HG02623 (cell line): ENCODE measurements at regions not wholly inside any gene's neighbourhood (a gene's known extent, or its start where the extent isn't known, plus 50 kb on each side); places are given as distances from the start of the nearest gene placed in this dataset.

Experiments
- ATAC-seq: cut with Tn5 transposase; IDR thresholded peaks from one replicate; pipeline ENCODE4 v1.9.1; 2021; ENCODE audit warnings: moderate library complexity; ENCODE audit not compliant: unreplicated experiment

DNA sequence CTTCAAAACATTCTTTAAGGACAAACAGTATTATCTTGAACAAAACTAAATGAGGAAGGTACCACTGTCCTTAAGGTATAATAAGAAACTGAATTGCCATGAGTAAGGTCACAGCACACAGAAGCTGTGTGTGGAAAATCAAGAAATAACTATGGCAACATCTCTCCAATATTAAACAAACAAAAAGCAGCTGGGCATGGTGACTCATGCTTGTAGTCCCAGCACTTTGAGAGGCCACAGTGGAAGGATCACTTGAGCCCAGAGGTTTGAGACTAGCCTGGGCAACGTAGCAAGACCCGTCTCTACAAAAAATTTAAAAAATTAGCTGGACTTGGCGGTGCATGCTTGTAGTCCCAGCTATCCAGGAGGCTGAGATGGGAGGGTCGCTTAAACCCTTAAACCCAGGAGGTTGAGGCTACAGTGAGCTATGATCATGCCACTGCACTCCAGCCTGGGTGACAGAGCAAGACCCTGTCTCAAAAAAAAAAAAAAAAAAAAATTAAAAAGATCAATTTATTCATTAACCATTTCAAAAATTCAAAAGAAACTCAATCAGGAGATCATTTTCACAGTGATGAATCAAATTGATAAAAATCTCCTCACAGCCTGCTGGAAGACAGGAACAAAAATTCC is 195.4 kb downstream of the SKIDA1 start:
- no peak for ATAC-seq

DNA sequence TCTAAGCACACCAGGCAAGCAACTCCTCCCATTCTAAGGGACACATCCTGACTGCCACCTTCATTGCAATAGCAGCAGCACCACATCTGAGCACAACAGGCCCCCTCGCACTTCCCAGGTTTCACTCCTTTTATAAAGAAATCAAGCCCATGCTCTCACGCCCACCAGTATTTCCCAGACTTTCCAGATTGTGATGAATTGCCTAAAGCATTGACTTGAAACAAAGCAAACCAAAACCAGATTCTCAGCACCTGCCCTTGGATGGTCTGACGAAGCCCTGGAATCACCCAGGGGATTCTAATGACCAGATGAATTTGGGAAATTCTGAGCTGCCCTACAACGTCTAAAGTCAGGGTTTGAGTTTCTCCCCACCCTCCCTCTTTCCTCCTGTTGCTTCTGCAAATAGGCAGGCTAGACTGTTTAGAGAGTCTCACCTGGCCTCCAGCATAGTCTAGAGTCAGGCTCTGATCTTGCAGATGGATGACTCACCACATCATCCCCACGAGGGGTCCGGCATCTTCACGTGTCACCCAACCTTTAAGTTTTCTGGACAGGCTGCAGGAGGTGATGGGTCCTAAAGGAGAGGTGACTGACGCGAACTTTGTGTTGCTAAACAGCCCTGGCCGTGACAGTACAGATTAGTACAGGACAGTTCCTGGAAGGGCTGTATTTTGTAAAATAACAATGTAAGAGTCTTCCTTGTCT is 198.0 kb downstream of the SKIDA1 start:
- ATAC-seq: no peak

DNA sequence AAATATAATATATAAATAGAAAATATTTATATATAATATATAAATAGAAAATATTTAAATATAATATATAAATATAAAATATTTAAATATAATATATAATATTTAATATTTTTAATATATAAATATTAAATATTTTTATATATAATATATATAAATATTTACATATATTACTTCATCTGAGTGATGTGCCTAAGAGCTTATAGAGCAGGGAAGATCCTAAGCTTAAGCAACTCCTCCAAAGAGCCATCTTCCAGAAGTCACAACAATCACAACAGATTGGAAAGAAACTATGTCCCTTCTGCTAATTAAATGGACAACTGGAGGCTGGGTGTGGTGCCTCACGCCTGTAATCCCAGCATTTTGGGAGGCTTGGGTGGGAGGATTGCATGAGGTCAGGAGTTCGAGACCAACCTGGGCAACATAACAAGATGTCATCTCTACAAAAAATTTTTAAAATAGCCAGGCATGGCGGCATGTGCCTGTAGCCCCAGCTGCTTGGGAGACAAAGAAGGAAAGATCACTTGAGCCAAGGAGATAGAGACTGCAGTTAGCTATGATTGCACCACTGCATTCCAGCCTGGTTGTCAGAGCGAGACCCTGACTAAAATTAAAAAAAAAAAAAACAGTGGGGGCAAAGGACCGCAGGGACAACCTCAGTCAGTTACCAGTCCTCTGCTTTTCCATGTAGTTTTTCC is 198.7 kb downstream of the SKIDA1 start:
- no peak for ATAC-seq

DNA sequence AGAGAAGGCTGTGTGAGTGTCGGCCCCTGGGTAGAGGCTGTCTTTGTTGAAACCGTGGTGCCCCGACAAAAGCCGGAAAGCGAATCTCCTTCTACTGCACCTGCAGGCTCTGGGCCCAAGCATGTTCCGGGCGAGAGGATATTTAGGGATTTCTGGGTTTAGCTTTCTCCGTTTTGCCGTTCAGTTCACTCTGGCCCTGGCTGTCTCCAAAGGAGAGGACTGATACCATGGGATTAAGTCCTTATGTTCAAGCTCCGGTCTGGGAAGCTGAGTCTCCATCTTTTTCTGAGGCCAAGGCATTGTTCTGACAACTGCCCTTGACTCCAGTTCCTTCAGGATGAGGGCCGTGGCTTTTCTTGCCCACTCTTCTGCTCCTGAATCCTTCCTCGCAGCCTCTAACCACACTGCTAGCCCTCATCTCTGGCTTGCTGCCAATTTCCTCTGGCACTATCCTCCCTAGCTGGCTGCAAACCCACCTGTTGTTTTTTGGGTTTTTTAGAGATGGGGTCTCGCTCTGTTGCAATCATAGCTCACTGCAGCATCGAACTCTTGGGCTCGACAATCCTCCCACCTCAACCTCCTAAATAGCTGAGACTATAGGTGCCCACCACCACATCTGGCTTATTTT is 206.8 kb downstream of the SKIDA1 start:
- no peak for ATAC-seq

DNA sequence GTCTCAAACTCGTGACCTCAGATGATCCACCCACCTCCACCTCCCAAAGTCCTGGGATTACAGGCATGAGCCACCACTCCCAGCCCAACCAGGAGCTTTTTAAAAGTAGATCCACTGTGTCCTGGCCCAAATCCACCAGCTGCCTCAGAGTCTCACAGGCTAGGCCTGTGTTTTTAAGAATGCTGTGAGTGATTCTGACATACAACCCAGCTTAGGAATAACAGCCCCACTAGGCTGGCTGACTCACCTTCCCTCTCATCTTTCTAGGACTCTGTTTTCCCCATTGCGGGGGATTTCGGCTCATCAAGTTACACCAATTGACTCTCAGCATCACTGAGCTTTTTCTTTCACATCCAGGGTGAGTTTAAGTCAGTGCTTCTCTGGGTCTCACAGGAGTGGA is 207.6 kb downstream of the SKIDA1 start:
- ATAC-seq: no peak

DNA sequence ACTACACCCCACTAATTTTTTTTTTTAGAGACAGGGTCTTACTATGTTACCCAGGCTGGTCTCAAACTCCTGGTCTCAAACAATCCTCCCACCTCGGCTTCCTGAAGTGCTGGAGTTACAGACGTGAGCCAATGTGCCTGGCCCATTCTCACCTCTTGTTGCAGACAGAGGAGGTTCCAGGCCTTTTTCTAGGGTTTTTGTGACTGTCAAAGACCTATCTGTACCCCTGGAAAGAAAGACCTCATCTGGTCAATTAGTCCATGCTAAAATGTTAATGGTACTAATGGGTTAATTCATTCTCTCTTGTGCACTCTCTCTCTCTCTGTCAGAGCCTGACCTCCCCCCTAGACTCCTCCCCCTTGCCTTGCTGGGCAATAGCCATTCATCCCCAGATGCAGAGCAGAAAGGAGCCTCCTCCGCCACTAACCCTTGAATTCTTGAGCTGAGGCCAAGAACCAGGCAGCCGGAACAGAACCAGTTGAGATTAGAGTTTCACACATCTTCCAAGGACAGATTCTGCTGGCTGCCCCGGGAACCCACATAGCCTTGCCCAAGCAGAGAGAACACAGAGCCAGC is 209.7 kb downstream of the SKIDA1 start:
- no peak for ATAC-seq

DNA sequence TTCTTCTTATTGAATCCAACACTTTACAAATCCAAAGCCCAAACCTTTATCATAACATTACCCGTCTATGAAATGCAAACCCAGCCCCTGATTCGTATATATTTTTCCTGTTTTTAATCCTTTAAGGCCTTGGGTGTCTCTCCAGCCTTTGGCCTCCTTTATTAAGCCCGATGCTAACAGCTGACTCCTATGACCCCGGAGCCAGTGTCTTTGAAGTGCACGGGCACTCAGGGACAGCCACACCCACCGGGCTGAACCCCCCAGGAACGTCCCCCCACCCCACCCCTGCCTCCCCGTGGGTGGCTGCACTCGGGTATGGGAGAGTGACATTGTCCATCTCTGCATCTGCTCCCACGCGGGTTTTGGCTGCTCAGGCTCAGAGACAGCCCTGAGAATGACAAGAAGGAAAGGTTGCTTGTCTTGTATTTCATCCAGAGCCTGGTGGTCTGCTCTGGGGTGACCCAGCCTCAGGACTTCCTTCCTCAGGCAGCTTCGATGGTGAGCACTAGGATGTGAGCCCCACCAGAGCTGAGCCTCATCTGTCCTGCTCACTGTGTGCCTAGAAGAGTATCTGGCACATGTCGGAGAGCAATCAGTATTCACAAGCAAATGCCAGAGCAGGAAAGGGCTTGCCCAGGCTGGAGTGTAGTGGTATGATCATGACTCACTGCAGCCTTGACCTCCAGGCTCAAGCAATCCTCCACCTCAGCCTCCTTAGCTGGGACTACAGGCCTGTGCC is 210.4 kb downstream of the SKIDA1 start:
- no peak for ATAC-seq

DNA sequence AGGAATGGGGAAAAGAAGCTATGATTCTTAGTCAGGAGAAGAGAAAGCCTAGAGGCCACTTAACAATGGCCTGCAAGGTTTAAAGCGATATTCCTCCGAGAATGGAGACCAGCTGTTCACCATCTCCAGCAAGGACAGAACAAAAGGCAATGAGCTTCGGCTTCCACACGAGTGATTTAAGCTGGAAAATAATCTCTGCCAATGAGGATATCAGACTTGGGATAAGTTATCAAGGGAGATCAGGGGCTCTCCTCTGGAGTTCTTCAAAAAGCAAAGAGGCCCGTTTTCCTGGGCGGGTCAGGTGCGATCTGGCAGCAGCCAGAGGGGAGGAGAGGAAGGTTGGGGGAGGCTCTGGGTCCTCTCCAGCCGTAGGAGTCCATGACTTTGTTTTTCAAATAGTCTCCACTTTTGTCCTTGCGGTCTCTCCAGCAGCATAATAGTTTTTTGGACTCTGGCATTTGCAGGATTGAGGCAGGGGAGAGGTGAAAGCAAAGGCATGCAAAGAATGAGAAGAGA is 211.3 kb downstream of the SKIDA1 start:
- no peak for ATAC-seq

DNA sequence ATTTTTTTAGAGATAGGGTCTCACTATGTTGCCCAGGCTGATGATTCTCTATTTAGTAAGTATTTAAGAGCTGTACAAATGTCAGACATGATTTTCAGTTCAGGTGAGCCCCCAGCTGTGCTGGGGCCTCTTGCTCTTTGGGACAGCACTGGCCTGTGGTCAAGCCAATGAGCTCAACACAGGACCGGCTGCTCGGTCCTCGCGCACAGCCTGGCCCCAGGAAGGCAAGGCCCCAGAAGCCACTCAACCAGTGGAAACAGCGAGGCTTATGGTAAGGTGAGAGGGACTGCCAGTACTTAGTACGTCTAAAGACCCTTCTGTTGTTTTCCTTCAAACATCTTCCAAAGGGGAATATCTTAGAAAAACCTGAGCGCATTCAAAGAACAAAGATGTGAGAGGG is 211.8 kb downstream of the SKIDA1 start:
- no peak for ATAC-seq

DNA sequence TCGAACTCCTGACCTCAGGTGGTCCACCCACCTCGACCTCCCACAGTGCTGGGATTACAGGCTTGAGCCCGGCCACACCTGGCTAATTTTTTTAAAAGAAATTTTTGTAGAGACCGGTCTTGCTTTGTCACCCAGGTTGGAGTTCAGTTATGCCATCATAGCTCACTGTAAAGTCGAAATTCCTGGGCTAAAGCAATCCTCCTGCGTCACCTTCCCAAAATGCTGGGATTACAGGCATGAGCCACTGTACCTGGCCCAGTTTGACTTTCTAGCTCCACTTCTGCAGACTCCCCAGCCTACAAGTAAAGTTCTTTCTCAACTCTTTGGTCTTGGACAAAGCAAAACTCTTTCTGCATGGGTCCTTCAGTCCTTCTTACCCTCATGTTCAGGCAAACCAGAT is 214.1 kb downstream of the SKIDA1 start:
- ATAC-seq: no peak

DNA sequence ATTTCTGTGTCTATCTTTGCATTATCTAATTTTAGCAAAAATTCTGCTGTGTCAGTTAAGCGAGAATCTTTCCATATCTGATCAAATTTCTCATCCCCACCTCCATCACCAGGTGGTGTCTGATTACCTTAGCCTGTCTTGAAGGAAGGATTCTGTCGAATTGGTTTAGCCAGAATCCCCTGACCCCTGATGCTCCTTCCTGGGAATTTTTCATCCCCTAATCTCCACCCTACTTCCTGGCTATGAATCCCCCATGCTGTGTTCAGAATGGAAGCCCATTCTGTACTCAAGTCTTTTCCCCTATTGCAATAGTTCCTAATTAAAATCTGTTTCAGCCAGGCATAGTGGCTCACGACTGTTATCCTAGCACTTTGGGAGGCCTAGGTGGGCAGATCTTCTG is 216.1 kb downstream of the SKIDA1 start:
- no peak for ATAC-seq

DNA sequence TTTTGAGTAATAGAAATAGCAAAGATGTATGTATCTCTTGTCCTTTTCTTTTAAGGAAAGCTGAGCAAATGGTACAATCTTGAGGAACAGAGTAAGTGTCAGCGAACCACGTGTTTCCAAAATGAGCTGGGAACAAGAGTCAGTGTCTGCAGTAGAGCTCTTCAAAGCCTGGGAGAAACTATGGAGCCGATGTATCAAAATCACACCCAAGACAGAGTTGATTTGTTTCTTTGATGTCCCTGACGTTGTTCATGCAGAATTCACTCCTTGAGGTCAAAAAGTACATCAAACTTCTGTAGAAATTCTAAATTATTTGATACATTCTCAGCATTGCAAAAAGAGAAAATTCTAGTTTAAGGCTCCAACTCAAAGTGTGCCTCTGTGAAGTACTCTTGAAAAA is 216.5 kb downstream of the SKIDA1 start:
- ATAC-seq: no peak

DNA sequence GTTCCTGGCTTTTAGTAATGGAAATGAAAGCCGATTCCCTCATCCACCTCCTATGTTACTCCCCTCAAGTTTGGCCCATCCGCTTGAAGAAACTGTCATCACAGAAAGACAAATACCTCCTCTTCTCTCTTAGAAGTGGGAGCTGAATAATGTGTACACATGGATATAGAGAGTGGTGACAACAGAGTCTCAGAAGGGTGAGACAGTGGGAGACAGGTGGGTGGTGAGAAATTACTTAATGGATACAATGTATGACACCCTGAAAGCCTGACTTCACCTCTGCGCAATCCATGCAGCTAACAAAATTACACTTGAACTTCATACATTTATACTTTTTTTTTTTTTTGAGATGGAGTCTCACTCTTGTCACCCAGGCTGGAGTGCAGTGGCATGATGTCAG is 217.5 kb downstream of the SKIDA1 start:
- no peak for ATAC-seq

DNA sequence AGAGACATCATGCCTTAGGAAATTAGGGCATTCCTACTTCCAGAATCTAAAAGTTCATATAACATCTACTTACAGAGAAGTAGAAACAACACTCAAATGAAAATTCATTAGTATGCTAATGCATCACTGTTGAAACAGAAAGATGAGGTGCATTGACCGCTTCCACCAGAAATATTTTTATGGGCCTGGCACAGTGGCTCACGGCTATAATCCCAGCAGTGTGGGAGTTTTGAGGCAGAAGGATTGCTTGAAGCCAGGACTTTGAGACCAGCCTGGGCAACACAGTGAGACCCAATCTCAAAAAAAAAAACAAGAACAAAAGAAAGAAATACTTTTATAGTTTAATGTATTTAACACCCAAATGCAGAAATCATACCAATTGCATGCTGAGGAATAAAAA is 220.9 kb downstream of the SKIDA1 start:
- ATAC-seq: no peak

DNA sequence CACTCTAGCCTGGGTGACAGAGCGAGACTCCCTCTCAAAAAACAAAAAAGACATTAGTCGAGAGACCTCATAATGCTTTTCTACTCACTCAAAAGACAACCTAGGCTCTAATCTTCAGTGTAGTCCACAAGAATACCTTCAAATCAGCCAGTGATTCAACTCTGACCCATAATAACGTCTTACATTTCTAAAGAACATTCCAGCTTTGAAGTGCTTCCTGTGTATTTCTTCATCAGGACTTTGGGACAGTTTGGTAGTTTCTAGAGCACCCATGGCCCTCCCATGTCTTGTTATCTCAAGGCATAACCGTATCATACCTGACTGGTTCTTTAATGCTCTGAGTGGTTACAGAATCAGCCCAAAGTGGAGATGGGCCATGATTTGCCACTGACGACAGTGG is 221.3 kb downstream of the SKIDA1 start:
- ATAC-seq: no peak

DNA sequence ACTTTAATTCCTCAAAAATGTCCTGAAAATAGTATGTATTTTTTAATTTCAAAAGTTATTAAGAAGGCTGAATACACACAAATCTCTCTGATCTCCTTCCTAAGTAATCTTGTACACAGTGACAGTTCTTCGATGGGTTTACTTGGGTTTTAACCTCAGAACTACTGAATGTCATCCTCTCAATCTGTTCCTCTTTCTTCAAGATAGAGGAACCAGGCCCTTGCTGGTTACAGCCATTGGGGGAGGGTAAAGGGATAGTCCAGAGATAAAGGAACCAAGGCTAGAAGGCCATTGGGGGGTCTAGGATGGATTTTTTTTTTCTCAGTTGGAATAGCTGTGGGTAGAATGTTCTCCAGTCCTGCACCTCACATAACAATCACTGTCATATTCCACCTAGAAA is 224.9 kb downstream of the SKIDA1 start:
- ATAC-seq: no peak

DNA sequence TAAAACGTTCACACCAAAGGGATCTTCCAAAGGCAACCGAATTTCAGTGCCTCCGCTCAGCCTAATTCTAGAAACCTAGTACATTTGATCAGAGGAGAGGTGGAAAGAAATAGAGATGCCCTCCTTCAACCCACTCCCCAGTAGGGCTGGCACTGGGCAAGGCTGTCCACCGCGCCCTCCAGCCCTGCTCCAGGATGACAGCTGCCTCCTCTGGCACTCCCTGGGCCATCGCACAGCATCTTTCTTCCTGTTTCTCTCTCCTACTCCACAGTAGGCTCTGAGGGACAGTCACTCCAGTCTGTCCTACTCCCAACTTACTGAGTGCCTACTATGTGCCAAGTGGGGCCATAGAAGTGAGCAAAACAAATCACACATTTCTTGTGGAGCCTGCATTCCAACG is 226.2 kb downstream of the SKIDA1 start:
- ATAC-seq: no peak

DNA sequence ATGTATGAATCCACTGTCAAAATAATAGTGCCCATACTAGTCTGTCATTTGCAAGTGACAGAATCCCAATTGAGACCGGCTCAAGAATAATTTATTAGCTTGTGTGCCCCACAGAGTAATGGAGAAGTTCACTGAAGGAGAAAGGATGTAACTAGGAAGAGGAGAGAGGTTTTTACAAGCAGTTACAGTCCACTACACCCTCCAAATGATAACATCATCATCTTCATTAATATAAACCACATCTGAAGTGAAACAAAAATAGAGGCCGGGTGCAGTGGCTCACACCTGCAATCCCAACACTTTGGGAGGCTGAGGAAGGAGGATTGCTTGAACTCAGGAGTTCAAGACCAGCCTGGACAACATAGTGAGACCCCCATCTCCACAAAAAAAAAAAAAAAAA is 226.8 kb downstream of the SKIDA1 start:
- ATAC-seq: no peak

DNA sequence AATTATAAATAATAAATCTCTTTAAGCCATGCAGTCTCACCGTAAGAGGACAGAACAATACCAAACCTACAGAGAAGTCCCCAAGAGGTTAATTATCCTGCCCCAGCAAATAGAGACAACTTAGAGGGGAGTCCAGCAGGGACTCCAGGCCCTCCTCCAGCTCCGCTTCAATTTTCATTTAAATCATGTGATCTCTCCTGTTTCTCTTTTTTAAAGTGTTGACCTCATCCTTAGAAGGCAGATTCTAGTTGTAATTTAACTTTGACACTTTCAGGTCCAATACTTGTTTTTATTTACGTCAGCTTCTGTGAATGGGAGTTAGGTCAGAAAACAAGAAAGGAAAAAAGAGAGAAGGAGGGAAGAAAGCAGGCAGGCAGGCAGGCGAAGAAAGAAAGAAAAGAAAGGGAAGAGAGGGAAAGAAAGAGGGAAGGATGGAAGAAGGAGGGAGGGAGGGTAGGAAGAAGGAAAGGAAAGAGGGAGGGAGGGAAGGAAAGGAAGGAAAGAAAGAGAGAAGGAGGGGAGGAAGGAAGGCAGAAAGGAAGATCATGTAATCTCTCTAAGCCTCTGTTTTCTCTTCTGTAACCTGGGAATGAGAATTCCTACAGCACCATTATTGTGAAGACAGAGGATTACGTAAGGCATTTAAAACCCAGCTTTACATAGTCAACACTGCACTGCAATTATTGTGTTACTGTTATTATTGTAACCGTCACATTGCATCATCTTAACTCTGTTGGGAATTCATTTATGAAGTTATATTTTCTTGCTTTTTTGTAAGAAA is 227.7 kb downstream of the SKIDA1 start:
- ATAC-seq: no peak
